KOPT-K1 (cell line): ENCODE measurements at regions not wholly inside any gene's neighbourhood (a gene's known extent, or its start where the extent isn't known, plus 50 kb on each side); places are given as distances from the start of the nearest gene placed in this dataset.

Experiments used
- H3K27ac ChIP-seq: fragments of 200-600 bp; sonication (generic); 2 replicates; pipeline ENCODE4 v1.5.1; 2016; ENCODE audit warnings: antibody characterized with exemption, mild to moderate bottlenecking, low read depth, low read length; ENCODE audit not compliant: poor library complexity, severe bottlenecking
- H3K36me3 ChIP-seq: fragments of 200-600 bp; sonication (generic); 2 replicates; pipeline ENCODE4 v1.5.1; 2017; ENCODE audit warnings: antibody characterized with exemption, mild to moderate bottlenecking, low read length, moderate library complexity; ENCODE audit not compliant: insufficient read depth
- H3K9me3 ChIP-seq: fragments of 200-600 bp; sonication (generic); 2 replicates; pipeline ENCODE4 v1.5.1; 2017; ENCODE audit warnings: antibody characterized with exemption, low read length, mild to moderate bottlenecking; ENCODE audit not compliant: insufficient read depth, poor library complexity, severe bottlenecking

DNA sequence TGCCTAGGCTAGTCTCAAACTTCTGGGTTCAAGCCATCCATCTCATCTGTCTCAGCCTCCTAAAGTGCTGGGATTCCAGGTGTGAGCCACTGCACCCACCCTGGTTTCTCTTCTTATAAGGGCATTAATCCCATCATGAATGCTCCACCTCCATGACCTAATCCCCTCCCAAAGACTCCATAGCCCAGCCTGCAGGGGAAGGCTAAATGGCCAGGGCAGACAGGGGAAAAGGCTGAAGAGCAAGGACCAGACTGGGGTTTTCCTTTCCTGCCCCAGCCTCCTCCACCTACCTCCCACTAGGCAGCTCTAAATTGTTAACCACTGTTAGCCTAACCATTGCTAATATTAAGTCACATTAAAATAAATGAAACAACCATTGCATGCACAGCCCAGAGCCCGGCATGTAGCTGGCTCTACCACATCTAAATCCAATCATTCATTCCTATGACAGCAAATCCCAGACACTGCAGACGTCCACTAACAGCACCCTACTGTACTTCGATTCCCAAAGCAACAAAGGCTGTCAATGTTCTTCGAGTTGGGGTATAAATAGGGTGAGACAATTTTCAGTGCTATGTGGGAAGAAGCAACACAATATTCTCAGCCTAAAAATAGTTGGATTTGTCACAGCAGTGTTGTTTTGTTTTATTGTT, 243.2 kb upstream of the ARID1B start:
- Histone ChIP-seq H3K36me3 (no peaks in the 10 kb centered on the region), H3K9me3 (peaks cover 11% of the 10 kb centered on the region), H3K27ac (no peak overlapping the region)

DNA sequence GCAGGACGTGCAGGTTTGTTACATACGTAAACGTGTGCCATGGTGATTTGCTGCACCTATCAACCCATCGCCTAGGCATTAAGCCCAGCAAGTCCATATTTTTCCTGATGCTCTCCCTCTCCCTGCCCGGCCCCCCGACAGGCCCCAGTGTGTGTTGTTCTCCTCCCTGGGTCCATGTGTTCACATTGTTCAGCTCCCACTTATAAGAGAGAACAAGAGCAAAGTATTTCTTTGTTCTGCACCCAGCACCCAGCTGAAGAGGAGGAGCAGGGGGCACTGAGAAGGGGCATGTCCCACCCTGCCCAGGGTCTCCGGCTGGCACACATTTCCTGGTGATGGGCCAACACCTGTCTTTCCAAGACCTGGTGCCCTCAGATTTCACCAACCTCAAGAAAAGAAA, 251.1 kb upstream of the ARID1B start:
- H3K27ac ChIP-seq = no peak overlapping the region
- H3K9me3 ChIP-seq = no peaks in the 10 kb centered on the region
- H3K36me3 ChIP-seq = no peaks in the 10 kb centered on the region

- Histone ChIP-seq H3K36me3 (no peaks in the 10 kb centered on the region), H3K27ac (no peak overlapping the region), H3K9me3 (no peaks in the 10 kb centered on the region)
Measured at GRCh38 chr6:156525541-156525940, 251.6 kb upstream of the ARID1B start.

DNA sequence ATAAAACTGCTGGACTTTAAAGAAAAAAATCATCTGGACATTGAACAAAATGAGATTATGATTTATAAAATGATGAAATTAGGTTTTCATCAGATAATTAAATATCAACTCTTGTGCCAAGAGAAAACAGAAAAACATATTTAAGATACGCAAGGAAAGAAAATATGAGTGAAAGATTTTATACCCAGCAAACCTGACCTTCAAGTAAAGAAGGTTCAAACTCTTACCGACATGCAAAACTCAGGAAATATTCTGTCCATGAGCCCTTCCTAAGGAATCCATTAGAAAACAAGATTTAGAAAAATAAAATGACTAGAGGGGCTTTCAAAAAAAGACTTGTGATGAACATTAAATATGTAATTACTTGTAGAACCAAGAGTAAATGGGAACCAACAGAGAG, 257.2 kb upstream of the ARID1B start:
- Histone ChIP-seq H3K27ac (no peak overlapping the region), H3K9me3 (peaks cover 24% of the 10 kb centered on the region), H3K36me3 (no peaks in the 10 kb centered on the region)

DNA sequence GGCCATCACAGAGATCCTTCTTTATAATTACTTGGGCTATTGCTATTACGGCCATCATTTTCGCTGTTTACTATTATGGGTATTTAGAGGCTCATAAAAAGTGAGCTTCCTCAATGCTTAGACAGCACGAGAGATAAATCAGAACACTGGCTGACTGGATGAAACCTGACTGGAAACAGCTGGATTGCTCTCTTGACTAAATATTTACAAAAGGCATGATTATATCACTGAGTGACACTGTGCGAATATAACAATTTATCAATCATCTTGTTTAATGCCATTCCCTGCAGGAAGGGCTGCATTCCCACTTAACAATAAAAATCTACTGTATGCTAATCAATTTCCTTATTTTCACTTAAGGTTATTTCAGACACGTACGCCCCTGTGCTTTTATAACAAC, 260.1 kb upstream of the ARID1B start:
- H3K27ac ChIP-seq = no peak overlapping the region
- peaks cover 24% of the 10 kb centered on the region for H3K9me3 ChIP-seq
- H3K36me3 ChIP-seq = no peaks in the 10 kb centered on the region

DNA sequence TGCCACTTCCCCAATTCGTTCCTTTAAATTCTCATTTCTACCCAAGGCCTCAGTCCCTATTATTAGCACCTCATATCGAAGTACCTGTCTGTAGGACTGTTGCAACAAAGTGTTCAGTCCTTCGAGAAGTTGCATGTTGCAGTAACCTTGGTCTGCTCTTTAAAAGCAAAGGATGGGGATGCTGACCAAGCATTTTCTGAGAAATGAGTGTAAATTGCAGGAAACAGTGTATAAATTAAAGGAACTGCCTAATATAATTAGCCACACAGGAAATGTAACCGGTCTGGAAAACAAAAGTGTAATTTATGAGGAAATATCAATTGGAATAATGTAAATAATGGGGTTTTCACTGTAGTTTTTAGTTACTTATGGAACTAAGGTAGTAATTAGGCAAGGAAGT, 261.9 kb upstream of the ARID1B start:
- Histone ChIP-seq H3K27ac (no peak overlapping the region), H3K36me3 (no peaks in the 10 kb centered on the region), H3K9me3 (peaks cover 23% of the 10 kb centered on the region)

DNA sequence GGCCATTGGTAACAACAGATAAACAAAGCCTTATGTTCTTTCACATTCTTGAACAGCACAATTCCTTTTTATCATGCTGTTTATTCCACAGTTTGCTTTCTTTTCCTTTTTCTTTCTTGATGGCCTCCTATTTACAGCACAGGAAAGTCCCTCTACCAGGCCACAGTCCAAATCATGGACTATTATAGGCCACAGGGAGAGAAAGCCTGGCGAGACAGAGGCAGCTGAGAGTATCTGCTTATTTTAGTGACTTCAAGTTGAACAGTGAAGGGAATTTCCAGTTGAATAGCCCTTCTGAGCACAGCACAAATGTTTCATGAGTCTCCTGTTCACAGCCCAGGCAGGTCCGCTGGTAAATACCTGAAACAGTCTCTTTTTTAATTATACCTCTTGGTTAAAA, 263.7 kb upstream of the ARID1B start:
- H3K9me3 ChIP-seq = peaks cover 6% of the 10 kb centered on the region
- H3K27ac ChIP-seq = no peak overlapping the region
- H3K36me3 ChIP-seq = no peaks in the 10 kb centered on the region

- H3K36me3 ChIP-seq = no peaks in the 10 kb centered on the region
- H3K9me3 ChIP-seq = no peaks in the 10 kb centered on the region
- H3K27ac ChIP-seq = no peak overlapping the region
Measured at GRCh38 chr6:156511570-156511969, 265.6 kb upstream of the ARID1B start.

- Histone ChIP-seq H3K27ac (no peak overlapping the region), H3K9me3 (no peaks in the 10 kb centered on the region), H3K36me3 (no peaks in the 10 kb centered on the region)
Measured at GRCh38 chr6:156511051-156511450, 266.1 kb upstream of the ARID1B start.

DNA sequence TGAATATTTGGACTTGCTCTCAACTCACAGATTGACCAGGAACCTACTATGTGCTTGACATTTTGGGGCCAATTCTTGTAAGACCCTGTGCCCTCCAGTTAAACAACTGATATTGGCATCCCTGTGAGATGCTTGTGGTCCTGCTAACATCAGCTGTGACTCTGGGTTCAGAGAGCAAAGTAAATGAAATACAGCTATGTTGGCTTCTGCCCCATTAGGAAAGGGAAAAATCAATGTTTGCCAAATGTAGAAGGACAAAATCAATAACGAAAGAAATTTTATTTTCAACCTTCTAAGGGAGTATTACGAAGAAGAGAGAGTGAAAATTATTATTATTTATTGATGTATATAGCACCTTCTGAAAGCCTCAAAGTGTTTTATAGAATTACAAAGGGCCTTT, 266.9 kb upstream of the ARID1B start:
- H3K36me3 ChIP-seq = no peaks in the 10 kb centered on the region
- no peak overlapping the region for H3K27ac ChIP-seq
- H3K9me3 ChIP-seq = no peaks in the 10 kb centered on the region

- Histone ChIP-seq H3K27ac (no peak overlapping the region), H3K9me3 (no peaks in the 10 kb centered on the region), H3K36me3 (no peaks in the 10 kb centered on the region)
Measured at GRCh38 chr6:156509496-156509895, 267.7 kb upstream of the ARID1B start.

- Histone ChIP-seq H3K9me3 (no peaks in the 10 kb centered on the region), H3K27ac (no peak overlapping the region), H3K36me3 (no peaks in the 10 kb centered on the region)
Measured at GRCh38 chr6:156508923-156509322, 268.3 kb upstream of the ARID1B start.

- Histone ChIP-seq H3K27ac (no peak overlapping the region), H3K9me3 (no peaks in the 10 kb centered on the region), H3K36me3 (no peaks in the 10 kb centered on the region)
Measured at GRCh38 chr6:156508126-156508525, 269.1 kb upstream of the ARID1B start.

- Histone ChIP-seq H3K9me3 (no peaks in the 10 kb centered on the region), H3K36me3 (no peaks in the 10 kb centered on the region), H3K27ac (no peak overlapping the region)
Measured at GRCh38 chr6:156507656-156508055, 269.5 kb upstream of the ARID1B start.

GRCh38 chr6:156507106-156507505, 270.1 kb upstream of the ARID1B start:
- Histone ChIP-seq H3K36me3 (no peaks in the 10 kb centered on the region), H3K9me3 (no peaks in the 10 kb centered on the region), H3K27ac (no peak overlapping the region)

DNA sequence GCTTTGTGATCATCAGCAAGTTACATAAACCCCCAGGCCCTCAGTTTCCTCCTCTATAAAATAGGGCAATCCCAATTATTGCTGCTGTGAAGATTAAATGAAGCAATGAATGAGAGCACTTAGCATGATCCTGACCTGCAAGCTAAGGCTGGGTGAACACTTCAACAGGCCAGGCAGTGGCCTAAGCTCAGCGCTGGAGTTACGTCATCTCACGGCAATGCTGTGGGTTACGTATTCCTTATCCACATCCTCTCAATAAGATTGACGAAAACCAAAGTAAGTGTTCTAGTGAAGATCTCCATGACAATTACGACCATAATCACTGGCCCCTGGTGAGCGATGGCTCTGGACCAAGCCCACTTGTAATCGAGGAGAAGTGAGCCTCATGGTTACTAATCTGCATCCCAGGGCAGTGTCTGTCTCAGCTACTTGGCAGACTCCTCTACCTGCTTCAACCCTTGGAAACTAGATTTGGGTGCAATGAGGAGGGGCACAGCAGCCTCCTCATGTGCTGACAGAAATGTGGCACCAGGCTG, 274.1 kb upstream of the ARID1B start:
- Histone ChIP-seq H3K27ac (no peak overlapping the region), H3K9me3 (no peaks in the 10 kb centered on the region), H3K36me3 (no peaks in the 10 kb centered on the region)
